ENCODE measurements at regions not wholly inside any gene's neighbourhood (a gene's known extent, or its start where the extent isn't known, plus 50 kb on each side); places are given as distances from the start of the nearest gene placed in this dataset.

- TF ChIP-seq POLR2A (IDR thresholded peaks at IDR 0.05) (no peak), EP300 (IDR thresholded peaks at IDR 0.05) (no peak), CTCF (IDR thresholded peaks at IDR 0.05) (no peak)
Measured at GRCh38 chr18:45285251-45285650, 330.0 kb upstream of the SLC14A2 start.
